ENCODE measurements at regions not wholly inside any gene's neighbourhood (a gene's known extent, or its start where the extent isn't known, plus 50 kb on each side); places are given as distances from the start of the nearest gene placed in this dataset.
"Not testable (repeated sequence)": the region's sequence is repeated elsewhere in the genome, so short reads cannot be mapped to it uniquely, and the experiment has no call there.

GRCh38 chr7:20466543-20467021 is 135.9 kb downstream of the ITGB8 start:
- Mint-ChIP-seq H3K4me1 (peaks cover 0 to 2% (median 0%) of the 10 kb centered on the region in 3 donors), H3K36me3 (no peaks in the 10 kb centered on the region), H3K4me3 (no peak overlapping the region), H3K27me3 (peaks cover 0 to 14% (median 5%) of the 10 kb centered on the region in 3 donors), H3K9me3 (peaks cover 0 to 1% (median 0%) of the 10 kb centered on the region in 7 donors), H3K27ac (no peak overlapping the region)
- ATAC-seq (ENCODE audit: low read depth in 2 of 2) = no peak
- no peak for DNase-seq

- Mint-ChIP-seq H3K36me3 (no peaks in the 10 kb centered on the region), H3K9me3 (no peaks in the 10 kb centered on the region), H3K27ac (no peak overlapping the region), H3K27me3 (peaks cover 0 to 20% (median 5%) of the 10 kb centered on the region in 3 donors), H3K4me1 (peaks cover 0 to 2% (median 0%) of the 10 kb centered on the region in 3 donors), H3K4me3 (no peak overlapping the region)
- ATAC-seq (ENCODE audit: low read depth in 2 of 2) = no peak
- no peak for DNase-seq
Observed at GRCh38 chr7:20470082-20470481, 139.4 kb downstream of the ITGB8 start.

- H3K4me3 Mint-ChIP-seq = no peak overlapping the region
- H3K9me3 Mint-ChIP-seq = no peaks in the 10 kb centered on the region
- ATAC-seq (ENCODE audit: low read depth in 2 of 2) = no peak
- H3K4me1 Mint-ChIP-seq = peaks cover 0 to 2% (median 0%) of the 10 kb centered on the region in 3 donors
- peaks cover 0 to 20% (median 5%) of the 10 kb centered on the region in 3 donors for H3K27me3 Mint-ChIP-seq
- DNase-seq = no peak
- H3K27ac Mint-ChIP-seq = no peak overlapping the region
- H3K36me3 Mint-ChIP-seq = no peaks in the 10 kb centered on the region
Observed at GRCh38 chr7:20470726-20471125, 140.0 kb downstream of the ITGB8 start.

- Mint-ChIP-seq H3K9me3 (no peaks in the 10 kb centered on the region), H3K4me3 (no peak overlapping the region), H3K27me3 (peaks cover 0 to 20% (median 6%) of the 10 kb centered on the region in 3 donors), H3K36me3 (no peaks in the 10 kb centered on the region), H3K27ac (no peak overlapping the region), H3K4me1 (no peaks in the 10 kb centered on the region)
- no peak for ATAC-seq (ENCODE audit: low read depth in 2 of 2)
- no peak for DNase-seq
Observed at GRCh38 chr7:20474249-20474648, 141.2 kb upstream of the ABCB5 start.

- Mint-ChIP-seq H3K4me3 (no peak overlapping the region), H3K27me3 (peaks cover 0 to 15% (median 6%) of the 10 kb centered on the region in 3 donors), H3K36me3 (no peaks in the 10 kb centered on the region), H3K27ac (no peak overlapping the region), H3K4me1 (no peaks in the 10 kb centered on the region), H3K9me3 (no peaks in the 10 kb centered on the region)
- ATAC-seq (ENCODE audit: low read depth in 2 of 2) (no peak), DNase-seq (no peak)
Observed at GRCh38 chr7:20475756-20476155, 139.7 kb upstream of the ABCB5 start.

- Mint-ChIP-seq H3K27ac (no peak overlapping the region), H3K4me1 (no peaks in the 10 kb centered on the region), H3K9me3 (no peaks in the 10 kb centered on the region), H3K27me3 (peaks cover 0 to 9% (median 7%) of the 10 kb centered on the region in 3 donors), H3K36me3 (no peaks in the 10 kb centered on the region), H3K4me3 (no peak overlapping the region)
- no peak for ATAC-seq (ENCODE audit: low read depth in 2 of 2)
- DNase-seq = no peak
Observed at GRCh38 chr7:20477067-20477466, 138.4 kb upstream of the ABCB5 start.

GRCh38 chr7:20479706-20480105 is 135.8 kb upstream of the ABCB5 start:
- no peak for DNase-seq
- no peaks in the 10 kb centered on the region for H3K9me3 Mint-ChIP-seq
- peaks cover 0 to 9% (median 5%) of the 10 kb centered on the region in 3 donors for H3K27me3 Mint-ChIP-seq
- H3K4me3 Mint-ChIP-seq = no peak overlapping the region
- no peaks in the 10 kb centered on the region for H3K36me3 Mint-ChIP-seq
- no peak overlapping the region for H3K27ac Mint-ChIP-seq
- no peak for ATAC-seq (ENCODE audit: low read depth in 2 of 2)
- H3K4me1 Mint-ChIP-seq = no peaks in the 10 kb centered on the region

- Mint-ChIP-seq H3K36me3 (no peaks in the 10 kb centered on the region), H3K4me3 (no peak overlapping the region)
- no peak for DNase-seq
Observed at GRCh38 chr7:20482071-20482470, 133.4 kb upstream of the ABCB5 start.

GRCh38 chr7:20484356-20484755 is 131.1 kb upstream of the ABCB5 start:
- ATAC-seq (ENCODE audit: low read depth in 2 of 2) (no peak), DNase-seq (no peak)
- no peak overlapping the region for H3K27ac Mint-ChIP-seq
- H3K9me3 Mint-ChIP-seq = peaks cover 16 to 32% (median 21%) of the 10 kb centered on the region in 7 donors
- H3K4me3 Mint-ChIP-seq = no peak overlapping the region
- peaks cover 0 to 19% of the 10 kb centered on the region in 2 donors for H3K36me3 Mint-ChIP-seq
- no peaks in the 10 kb centered on the region for H3K4me1 Mint-ChIP-seq
- H3K27me3 Mint-ChIP-seq = peaks cover 0 to 5% (median 3%) of the 10 kb centered on the region in 3 donors

More at GRCh38 chr7:20482071-20482470, 133.4 kb upstream of the ABCB5 start:
- H3K27ac Mint-ChIP-seq = no peak overlapping the region
- peaks cover under 1 to 11% (median 7%) of the 10 kb centered on the region in 7 donors for H3K9me3 Mint-ChIP-seq
- no peak for ATAC-seq (ENCODE audit: low read depth in 2 of 2)
- no peaks in the 10 kb centered on the region for H3K4me1 Mint-ChIP-seq
- peaks cover 0 to 5% (median 3%) of the 10 kb centered on the region in 3 donors for H3K27me3 Mint-ChIP-seq

GRCh38 chr7:20488850-20489249 is 126.6 kb upstream of the ABCB5 start:
- Mint-ChIP-seq H3K27me3 (no peaks in the 10 kb centered on the region), H3K9me3 (peaks cover 16 to 47% (median 28%) of the 10 kb centered on the region in 7 donors), H3K27ac (no peak overlapping the region), H3K4me1 (no peaks in the 10 kb centered on the region), H3K36me3 (peaks cover 0 to 19% of the 10 kb centered on the region in 2 donors), H3K4me3 (no peak overlapping the region)
- DNase-seq (no peak), ATAC-seq (ENCODE audit: low read depth in 2 of 2) (no peak)

- Mint-ChIP-seq H3K4me1 (no peaks in the 10 kb centered on the region), H3K27me3 (peaks cover 0 to 5% (median 5%) of the 10 kb centered on the region in 3 donors), H3K9me3 (peaks cover 19 to 45% (median 28%) of the 10 kb centered on the region in 7 donors), H3K4me3 (no peak overlapping the region), H3K27ac (no peak overlapping the region), H3K36me3 (peaks cover 0 to 22% of the 10 kb centered on the region in 2 donors)
- DNase-seq (no peak), ATAC-seq (ENCODE audit: low read depth in 2 of 2) (no peak)
Observed at GRCh38 chr7:20491284-20491683, 124.2 kb upstream of the ABCB5 start.

GRCh38 chr7:20494566-20494965 is 120.9 kb upstream of the ABCB5 start:
- Mint-ChIP-seq H3K9me3 (peaks cover 10 to 40% (median 28%) of the 10 kb centered on the region in 7 donors), H3K27ac (peak overlapping the region in 1 of 6 donors; percentile 44), H3K36me3 (peaks cover 0 to 8% of the 10 kb centered on the region in 2 donors), H3K4me3 (no peak overlapping the region), H3K27me3 (peaks cover 0 to 10% (median 6%) of the 10 kb centered on the region in 3 donors), H3K4me1 (no peaks in the 10 kb centered on the region)
- no peak for DNase-seq
- no peak for ATAC-seq (ENCODE audit: low read depth in 2 of 2)

- not testable (repeated sequence) for ATAC-seq (ENCODE audit: low read depth in 2 of 2); H3K27ac Mint-ChIP-seq; H3K4me1 Mint-ChIP-seq; H3K27me3 Mint-ChIP-seq; DNase-seq; H3K36me3 Mint-ChIP-seq; H3K4me3 Mint-ChIP-seq
- H3K9me3 Mint-ChIP-seq = peaks cover 10 to 43% (median 23%) of the 10 kb centered on the region in 7 donors
Observed at GRCh38 chr7:20501473-20501872, 114.0 kb upstream of the ABCB5 start.

- H3K4me3 Mint-ChIP-seq = no peak overlapping the region
- H3K27ac Mint-ChIP-seq = no peak overlapping the region
- H3K27me3 Mint-ChIP-seq = no peaks in the 10 kb centered on the region
- no peak for DNase-seq
- no peak for ATAC-seq (ENCODE audit: low read depth in 2 of 2)
- H3K9me3 Mint-ChIP-seq = peaks cover 3 to 27% (median 9%) of the 10 kb centered on the region in 7 donors
- peaks cover 0 to 8% (median 0%) of the 10 kb centered on the region in 3 donors for H3K4me1 Mint-ChIP-seq
- no peaks in the 10 kb centered on the region for H3K36me3 Mint-ChIP-seq
Observed at GRCh38 chr7:20503278-20503950, 112.1 kb upstream of the ABCB5 start.
